ENCODE measurements at regions not wholly inside any gene's neighbourhood (a gene's known extent, or its start where the extent isn't known, plus 50 kb on each side); places are given as distances from the start of the nearest gene placed in this dataset.

DNA sequence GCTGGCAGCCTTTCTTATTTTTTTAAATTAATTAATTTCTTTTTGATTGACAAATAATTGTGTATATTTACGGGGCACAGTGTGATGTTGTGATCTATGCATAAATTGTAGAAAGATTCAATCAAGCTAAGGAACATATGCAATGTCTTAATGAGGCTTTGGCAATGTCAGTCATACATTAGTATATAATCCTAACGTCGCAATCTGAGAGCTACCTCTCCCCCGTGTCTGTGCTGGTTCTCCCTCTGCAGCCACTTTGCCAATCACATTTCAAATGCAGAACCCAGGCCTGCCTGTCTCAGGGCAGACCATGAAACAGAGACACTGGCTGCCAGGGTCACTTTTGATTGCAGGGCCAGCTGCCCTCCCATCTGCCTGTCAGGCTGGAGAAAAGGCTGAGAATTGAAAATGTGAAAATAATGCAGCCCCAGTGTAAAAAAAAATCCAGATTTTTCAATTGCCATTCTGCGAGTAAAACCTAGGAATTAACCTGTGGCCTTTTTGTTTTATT is 56.3 kb downstream of the SLC24A2 start:
- Histone ChIP-seq H3K36me3 (no peaks in the 10 kb centered on the region), H3K4me1 (no peaks in the 10 kb centered on the region), H3K4me3 (no peak overlapping the region), H3K27me3 (no peaks in the 10 kb centered on the region), H3K9me3 (no peaks in the 10 kb centered on the region), H3K27ac (no peak overlapping the region)
- whole genome bisulfite sequencing, 2 donors (ENCODE audit: low coverage in 1 of 2): 55 to 58% methylated on average over 5 of the region's 5 CpGs
- TF ChIP-seq POLR2A (IDR thresholded peaks at IDR 0.05): no peak
- no peak for TF ChIP-seq POLR2AphosphoS5 (IDR thresholded peaks at IDR 0.05)
- TF ChIP-seq EP300 (IDR thresholded peaks at IDR 0.05): no peak
- TF ChIP-seq CTCF (IDR thresholded peaks at IDR 0.05): no peak
- no peak for ATAC-seq

- H3K4me3 ChIP-seq: no peak overlapping the region
- TF ChIP-seq CTCF (IDR thresholded peaks at IDR 0.05) (no peak), EP300 (IDR thresholded peaks at IDR 0.05) (no peak), POLR2AphosphoS5 (IDR thresholded peaks at IDR 0.05) (no peak), POLR2A (IDR thresholded peaks at IDR 0.05) (no peak)
- no peaks in the 10 kb centered on the region for H3K27me3 ChIP-seq
- no peaks in the 10 kb centered on the region for H3K4me1 ChIP-seq
- no peaks in the 10 kb centered on the region for H3K36me3 ChIP-seq
- no peaks in the 10 kb centered on the region for H3K9me3 ChIP-seq
- no peak overlapping the region for H3K27ac ChIP-seq
- no peak for ATAC-seq
- WGBS, 2 donors (ENCODE audit: low coverage in 1 of 2): 58 to 78% methylated on average over 4 of the region's 5 CpGs
Observed at GRCh38 chr9:19728101-19728500, 60.7 kb downstream of the SLC24A2 start.

GRCh38 chr9:19725970-19726369 is 62.9 kb downstream of the SLC24A2 start:
- no peak for ATAC-seq
- TF ChIP-seq POLR2AphosphoS5 (IDR thresholded peaks at IDR 0.05): no peak
- TF ChIP-seq CTCF (IDR thresholded peaks at IDR 0.05): no peak
- TF ChIP-seq POLR2A (IDR thresholded peaks at IDR 0.05): no peak
- no peak for TF ChIP-seq EP300 (IDR thresholded peaks at IDR 0.05)
- H3K36me3 ChIP-seq: no peaks in the 10 kb centered on the region
- WGBS, 2 donors (ENCODE audit: low coverage in 1 of 2): 70 to 87% methylated on average over 5 of the region's 5 CpGs
- H3K4me1 ChIP-seq: no peaks in the 10 kb centered on the region
- H3K27me3 ChIP-seq: no peaks in the 10 kb centered on the region
- no peak overlapping the region for H3K27ac ChIP-seq
- no peak overlapping the region for H3K4me3 ChIP-seq
- no peaks in the 10 kb centered on the region for H3K9me3 ChIP-seq

GRCh38 chr9:19720377-19720776 is 68.5 kb downstream of the SLC24A2 start:
- TF ChIP-seq EP300 (IDR thresholded peaks at IDR 0.05): no peak
- TF ChIP-seq POLR2AphosphoS5 (IDR thresholded peaks at IDR 0.05): no peak
- TF ChIP-seq CTCF (IDR thresholded peaks at IDR 0.05): no peak
- TF ChIP-seq POLR2A (IDR thresholded peaks at IDR 0.05): no peak
- Histone ChIP-seq H3K4me1 (no peaks in the 10 kb centered on the region), H3K27me3 (no peaks in the 10 kb centered on the region), H3K9me3 (no peaks in the 10 kb centered on the region), H3K27ac (no peak overlapping the region), H3K36me3 (no peaks in the 10 kb centered on the region), H3K4me3 (no peak overlapping the region)
- 0 to 22% methylated on average over 3 of the region's 3 CpGs for WGBS, 2 donors (ENCODE audit: low coverage in 1 of 2)
- ATAC-seq: no peak

GRCh38 chr9:19703702-19704101 is 85.1 kb downstream of the SLC24A2 start:
- no peak overlapping the region for H3K27ac ChIP-seq
- H3K27me3 ChIP-seq: no peaks in the 10 kb centered on the region
- no peaks in the 10 kb centered on the region for H3K9me3 ChIP-seq
- H3K36me3 ChIP-seq: no peaks in the 10 kb centered on the region
- ATAC-seq: no peak
- no peaks in the 10 kb centered on the region for H3K4me1 ChIP-seq
- H3K4me3 ChIP-seq: no peak overlapping the region
- no peak for TF ChIP-seq CTCF (IDR thresholded peaks at IDR 0.05)
- no peak for TF ChIP-seq POLR2A (IDR thresholded peaks at IDR 0.05)
- TF ChIP-seq EP300 (IDR thresholded peaks at IDR 0.05): no peak
- TF ChIP-seq POLR2AphosphoS5 (IDR thresholded peaks at IDR 0.05): no peak

All from gastroesophageal sphincter (tissue), 4 donors.